AML-193 (cell line): ENCODE measurements at regions not wholly inside any gene's neighbourhood (a gene's known extent, or its start where the extent isn't known, plus 50 kb on each side); places are given as distances from the start of the nearest gene placed in this dataset.
A peak's percentile ranks its signal among the peaks of the same experiment; 100 is the strongest.

Source experiments
- DNase-seq, 2 experiments: peaks; one replicate each; lab custom pipeline; 2025; lab: John Stamatoyannopoulos, UW

- peak in 1 of 2 experiments; percentile 2 for DNase-seq
These were observed 303.7 kb upstream of the SEL1L start for GRCh38 chr14:81837304-81837703.

GRCh38 chr14:81839056-81839455, 305.4 kb upstream of the SEL1L start:
- DNase-seq = no peak

- no peak for DNase-seq
These were observed 307.7 kb upstream of the SEL1L start for GRCh38 chr14:81841346-81841745.

GRCh38 chr14:81849714-81850113, 316.1 kb upstream of the SEL1L start:
- peak; percentile 36 to 38 for DNase-seq

- DNase-seq = no peak
These were observed 321.4 kb upstream of the SEL1L start for GRCh38 chr14:81855007-81855406.

GRCh38 chr14:81859046-81859445, 325.4 kb upstream of the SEL1L start:
- no peak for DNase-seq

GRCh38 chr14:81868172-81868571, 334.5 kb upstream of the SEL1L start:
- no peak for DNase-seq

- DNase-seq = no peak
These were observed 338.1 kb upstream of the SEL1L start for GRCh38 chr14:81871706-81872105.

- no peak for DNase-seq
These were observed 350.7 kb upstream of the SEL1L start for GRCh38 chr14:81884382-81884781.

GRCh38 chr14:81886588-81886987, 352.9 kb upstream of the SEL1L start:
- DNase-seq = no peak

- DNase-seq = peak in 1 of 2 experiments; percentile 17
These were observed 355.9 kb upstream of the SEL1L start for GRCh38 chr14:81889529-81889928.

- no peak for DNase-seq
These were observed 356.4 kb upstream of the SEL1L start for GRCh38 chr14:81890020-81890419.

GRCh38 chr14:81903477-81903876, 369.8 kb upstream of the SEL1L start:
- no peak for DNase-seq

GRCh38 chr14:81927070-81927469, 393.4 kb upstream of the SEL1L start:
- DNase-seq = peak; percentile 23 to 46

GRCh38 chr14:81931828-81932227, 398.2 kb upstream of the SEL1L start:
- DNase-seq = no peak

GRCh38 chr14:81936348-81936747, 402.7 kb upstream of the SEL1L start:
- DNase-seq = no peak

GRCh38 chr14:81936902-81937301, 403.2 kb upstream of the SEL1L start:
- DNase-seq = no peak

GRCh38 chr14:81938341-81938740, 404.7 kb upstream of the SEL1L start:
- DNase-seq = no peak

- DNase-seq = no peak
These were observed 407.0 kb upstream of the SEL1L start for GRCh38 chr14:81940651-81941050.

GRCh38 chr14:81942071-81942470, 408.4 kb upstream of the SEL1L start:
- DNase-seq = no peak

GRCh38 chr14:81946375-81946774, 412.7 kb upstream of the SEL1L start:
- DNase-seq = no peak

- no peak for DNase-seq
These were observed 413.5 kb upstream of the SEL1L start for GRCh38 chr14:81946834-81947798.

- no peak for DNase-seq
These were observed 419.3 kb upstream of the SEL1L start for GRCh38 chr14:81952917-81953316.

- DNase-seq = no peak
These were observed 419.8 kb upstream of the SEL1L start for GRCh38 chr14:81953419-81953818.
